SU-DHL-6 (cell line): ENCODE measurements at regions not wholly inside any gene's neighbourhood (a gene's known extent, or its start where the extent isn't known, plus 50 kb on each side); places are given as distances from the start of the nearest gene placed in this dataset.

Experiments
- H2AFZ ChIP-seq: fragments of 200-600 bp; sonication (generic); 2 replicates; pipeline ENCODE4 v1.6.1; 2014; ENCODE audit warnings: low read depth, mild to moderate bottlenecking, moderate library complexity, mixed read lengths, antibody characterized with exemption, low read length; ENCODE audit not compliant: severe bottlenecking
- H3F3A ChIP-seq: fragments of 200-600 bp; shearing (Covaris generic); 2 replicates; pipeline ENCODE4 v1.6.0; 2016; ENCODE audit warnings: antibody characterized with exemption, mild to moderate bottlenecking; ENCODE audit not compliant: insufficient read depth
- H3K27ac ChIP-seq: fragments of 200-600 bp; sonication (generic); 2 replicates; pipeline ENCODE4 v1.5.1; 2016; ENCODE audit warnings: low read depth, mild to moderate bottlenecking, low read length, moderate library complexity, mixed read lengths
- H3K27me3 ChIP-seq: fragments of 200-600 bp; sonication (generic), shearing (Covaris generic); 2 replicates; pipeline ENCODE4 v1.6.0; 2014; ENCODE audit warnings: mild to moderate bottlenecking, low read length
- H3K36me3 ChIP-seq: fragments of 200-600 bp; sonication (generic); 2 replicates; pipeline ENCODE4 v1.6.1; 2014; ENCODE audit warnings: mild to moderate bottlenecking, low read length, mixed read lengths
- H3K4me2 ChIP-seq: fragments of 300-600, 200-600 bp; shearing (Covaris generic), sonication (generic); 2 replicates; pipeline ENCODE4 v1.6.0; 2014; ENCODE audit warnings: low read length, low read depth, mild to moderate bottlenecking; ENCODE audit not compliant: poor library complexity, severe bottlenecking
- H3K4me3 ChIP-seq: fragments of 200-600 bp; sonication (generic); 2 replicates; pipeline ENCODE4 v1.5.1; 2014; ENCODE audit warnings: antibody characterized with exemption, low read length, mild to moderate bottlenecking, mixed read lengths; ENCODE audit not compliant: insufficient read depth, poor library complexity, severe bottlenecking
- H3K79me2 ChIP-seq: fragments of 200-600 bp; sonication (generic); 2 replicates; pipeline ENCODE4 v1.6.1; 2014; ENCODE audit warnings: mild to moderate bottlenecking, low read length, moderate library complexity; ENCODE audit not compliant: insufficient read depth
- H3K9ac ChIP-seq: fragments of 200-600 bp; sonication (generic); 2 replicates; pipeline ENCODE4 v1.7.0; 2014; ENCODE audit warnings: mild to moderate bottlenecking, low read length
- H3K9me2 ChIP-seq: fragments of 200-600 bp; sonication (generic); replicated peaks from 2 replicates; pipeline ENCODE4 v1.6.1; 2014; ENCODE audit warnings: low read length; ENCODE audit not compliant: insufficient read depth
- H3K9me3 ChIP-seq: fragments of 200-600 bp; sonication (generic); 2 replicates; pipeline ENCODE4 v1.6.1; 2014; ENCODE audit warnings: low read length, mixed read lengths; ENCODE audit not compliant: insufficient read depth
- H4K20me1 ChIP-seq: fragments of 200-600 bp; sonication (generic); 2 replicates; pipeline ENCODE4 v1.6.1; 2014; ENCODE audit warnings: low read depth, mild to moderate bottlenecking, antibody characterized with exemption, low read length, moderate library complexity, mixed read lengths
- CTCF ChIP-seq: fragments of 200-600 bp; sonication (generic); IDR thresholded peaks from one replicate; pipeline ENCODE4 v1.5.1; 2017; ENCODE audit warnings: antibody characterized with exemption, mild to moderate bottlenecking, low read length, moderate library complexity; ENCODE audit not compliant: insufficient read depth, poor library complexity, severe bottlenecking
- EZH2phosphoT487 ChIP-seq: fragments of 200-600 bp; sonication (generic), shearing (Covaris generic); conservative IDR thresholded peaks from 2 replicates; pipeline ENCODE4 v1.6.1; 2018; ENCODE audit warnings: mild to moderate bottlenecking, antibody characterized with exemption, low read length, moderate library complexity, mixed read lengths

GRCh38 chr14:98234208-98234607 is 1037.8 kb downstream of the BCL11B start:
- H2AFZ ChIP-seq: no peak overlapping the region
- TF ChIP-seq EZH2phosphoT487 (no peak), CTCF (no peak)
- no peaks in the 10 kb centered on the region for H3K79me2 ChIP-seq

GRCh38 chr14:98236314-98236713 is 1035.7 kb downstream of the BCL11B start:
- Histone ChIP-seq H3K27ac (no peak overlapping the region), H3F3A (no peaks in the 10 kb centered on the region), H3K36me3 (no peaks in the 10 kb centered on the region), H4K20me1 (no peaks in the 10 kb centered on the region), H3K79me2 (no peaks in the 10 kb centered on the region), H3K9ac (no peak overlapping the region), H3K4me2 (no peak overlapping the region), H3K9me2 (no peaks in the 10 kb centered on the region), H3K9me3 (no peaks in the 10 kb centered on the region), H3K4me3 (no peak overlapping the region), H3K27me3 (no peaks in the 10 kb centered on the region), H2AFZ (no peak overlapping the region)
- no peak for TF ChIP-seq EZH2phosphoT487
- no peak for TF ChIP-seq CTCF

More at GRCh38 chr14:98234208-98234607, 1037.8 kb downstream of the BCL11B start:
- Histone ChIP-seq H3K9me3 (no peaks in the 10 kb centered on the region), H3K36me3 (no peaks in the 10 kb centered on the region), H3K9ac (no peak overlapping the region), H4K20me1 (no peaks in the 10 kb centered on the region), H3K27ac (no peak overlapping the region), H3K4me3 (no peak overlapping the region), H3F3A (no peaks in the 10 kb centered on the region), H3K27me3 (no peaks in the 10 kb centered on the region), H3K9me2 (no peaks in the 10 kb centered on the region), H3K4me2 (no peak overlapping the region)

GRCh38 chr14:98237939-98238338 is 1034.1 kb downstream of the BCL11B start:
- Histone ChIP-seq H3F3A (no peaks in the 10 kb centered on the region), H3K27me3 (no peaks in the 10 kb centered on the region), H3K27ac (no peak overlapping the region), H3K9me3 (no peaks in the 10 kb centered on the region), H3K9ac (no peak overlapping the region), H4K20me1 (no peaks in the 10 kb centered on the region), H2AFZ (no peak overlapping the region), H3K4me3 (no peak overlapping the region), H3K9me2 (no peaks in the 10 kb centered on the region), H3K79me2 (no peaks in the 10 kb centered on the region), H3K36me3 (no peaks in the 10 kb centered on the region), H3K4me2 (no peak overlapping the region)
- TF ChIP-seq EZH2phosphoT487 (no peak), CTCF (no peak)
